CD1c-positive myeloid dendritic cell (primary cell): ENCODE measurements at regions not wholly inside any gene's neighbourhood (a gene's known extent, or its start where the extent isn't known, plus 50 kb on each side); places are given as distances from the start of the nearest gene placed in this dataset.

ENCODE experiments used
- DNase-seq: peaks from one replicate; pipeline ENCODE4 v3.0.0-alpha.2; 2016; ENCODE audit errors: extremely low spot score

DNA sequence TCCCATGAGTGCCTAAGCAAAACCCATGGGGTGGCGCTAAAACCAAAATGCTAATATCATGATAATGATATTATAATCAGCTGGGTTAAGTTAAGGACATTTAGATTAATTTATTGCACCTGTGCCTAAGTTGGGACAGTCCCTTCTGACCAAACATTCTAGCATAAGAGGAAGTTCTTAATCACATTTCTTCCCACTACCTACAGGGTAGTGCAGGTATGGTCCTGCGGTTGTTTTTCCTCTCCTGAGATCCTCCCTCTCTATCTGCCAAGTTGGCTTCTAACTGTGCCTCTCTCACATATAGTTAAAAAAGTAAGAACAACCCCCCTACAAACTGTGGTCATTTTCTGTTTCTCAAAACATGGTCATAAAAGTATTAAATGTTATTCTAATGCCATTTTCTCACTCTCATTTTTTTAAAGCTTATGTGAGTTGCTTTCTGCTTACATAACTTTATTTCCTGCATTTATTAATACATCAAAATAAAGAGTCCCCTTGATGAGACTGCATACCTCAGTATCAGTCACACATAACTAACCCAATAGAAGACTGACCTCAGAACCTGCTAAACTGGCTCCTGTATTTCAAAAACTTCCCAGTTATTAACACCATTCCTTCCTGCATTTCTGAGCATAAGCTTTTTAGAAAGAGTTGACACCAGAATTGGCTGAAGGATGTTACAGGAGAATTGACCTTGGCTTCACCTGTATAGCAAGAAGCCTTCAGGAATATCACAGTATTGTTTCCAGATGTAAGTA, 1332.5 kb downstream of the FSTL5 start:
- DNase-seq, result no peak

DNA sequence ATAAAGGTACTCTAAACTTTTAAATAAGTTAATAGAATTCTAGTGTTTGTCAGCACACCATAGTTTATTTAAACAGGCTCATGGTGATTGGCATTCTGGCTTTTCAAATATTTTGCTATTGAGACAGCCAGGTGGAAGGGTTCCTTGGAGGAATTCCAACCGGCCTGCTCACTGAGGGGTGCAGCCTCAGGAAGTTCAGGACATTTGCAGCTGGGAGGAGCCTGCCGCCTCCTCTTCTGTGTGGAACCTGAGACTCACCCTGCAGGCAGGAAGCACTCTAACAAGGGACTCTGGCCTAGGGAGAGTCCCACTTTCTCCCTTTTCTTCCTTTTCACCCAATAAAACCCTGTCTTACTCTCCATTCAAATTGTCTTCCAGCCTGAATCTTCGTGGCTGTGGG, 1328.0 kb downstream of the FSTL5 start:
- no peak for DNase-seq

DNA sequence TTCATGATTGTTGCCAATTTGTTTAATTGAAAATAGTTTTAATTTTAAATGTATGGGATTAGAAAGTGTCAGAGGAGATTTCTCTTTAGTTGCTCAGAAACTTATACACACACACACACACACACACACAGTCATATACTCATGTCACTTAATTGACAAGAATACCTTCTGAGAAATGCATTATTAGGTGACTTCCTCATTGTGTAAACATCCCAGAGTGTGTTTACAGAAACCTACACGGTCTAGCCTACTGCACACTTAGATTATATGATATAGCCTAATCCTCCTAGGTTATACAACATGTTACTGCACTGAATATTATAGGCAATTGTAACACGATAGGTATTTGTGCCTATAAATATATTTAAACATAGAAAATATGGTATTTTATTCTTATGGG, 1327.4 kb downstream of the FSTL5 start:
- no peak for DNase-seq

DNA sequence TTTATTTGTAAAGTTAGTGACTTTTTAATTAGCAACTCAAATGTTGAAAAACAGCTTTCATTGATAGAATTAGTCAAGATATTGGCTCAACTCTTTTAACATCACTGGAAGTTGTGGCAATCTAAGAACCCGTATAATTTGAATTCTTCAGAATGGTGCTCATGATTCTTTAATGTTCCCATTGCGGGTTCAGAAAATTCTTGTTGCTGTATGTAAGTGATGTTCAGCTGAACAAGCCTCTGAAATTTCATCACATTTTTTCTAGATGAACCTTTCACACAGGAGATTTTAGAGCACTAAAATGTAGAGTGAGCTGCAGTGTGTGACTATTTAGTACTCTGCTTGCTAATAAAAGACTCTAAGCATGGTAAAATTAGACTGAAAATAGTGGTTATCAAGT, 1317.7 kb downstream of the FSTL5 start:
- DNase-seq, result no peak

- no peak for DNase-seq
Observed at GRCh38 chr4:160847228-160847627, 1316.6 kb downstream of the FSTL5 start.

- DNase-seq, result no peak
Observed at GRCh38 chr4:160848489-160848888, 1315.3 kb downstream of the FSTL5 start.

DNA sequence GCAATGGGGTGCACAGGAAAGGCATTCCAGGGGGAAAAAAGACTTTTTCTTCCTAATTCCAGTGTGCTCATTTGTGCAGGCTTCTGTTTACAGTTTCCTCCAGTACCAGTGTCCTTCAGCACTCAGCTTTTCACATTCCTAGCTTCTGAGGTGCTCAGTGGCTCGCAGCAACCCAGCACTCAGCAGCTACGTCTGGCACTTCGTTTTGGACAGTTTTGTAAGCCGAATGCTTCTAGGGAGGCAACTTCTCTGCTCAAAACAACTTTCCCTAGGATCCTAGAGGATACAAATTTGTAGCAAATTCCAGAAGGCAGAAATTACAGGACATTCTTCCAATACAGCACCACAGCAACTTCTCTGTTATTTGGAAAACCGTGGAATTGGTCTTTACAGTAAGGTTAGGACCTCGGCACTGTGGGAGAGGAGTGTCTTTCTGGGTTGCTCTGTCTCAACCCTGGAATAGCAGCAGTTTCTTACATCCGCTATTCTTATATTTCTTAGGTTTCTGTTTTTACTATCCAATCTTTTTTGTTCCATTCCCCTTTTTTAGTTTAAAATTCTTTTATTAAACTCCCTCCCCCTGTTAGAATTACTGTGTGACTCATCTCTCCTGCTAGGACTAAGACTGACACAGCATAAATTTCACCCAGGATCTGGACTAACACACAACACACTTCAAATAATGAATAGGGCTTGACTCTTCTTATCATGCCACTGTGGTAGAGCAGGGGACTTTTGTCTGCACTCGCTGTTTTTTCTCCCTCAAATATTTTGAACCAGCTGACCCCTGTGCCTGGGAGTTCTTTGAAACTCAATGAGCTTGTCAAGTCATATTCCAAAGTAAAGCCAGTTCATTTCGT, 1314.7 kb downstream of the FSTL5 start:
- DNase-seq, result no peak

DNA sequence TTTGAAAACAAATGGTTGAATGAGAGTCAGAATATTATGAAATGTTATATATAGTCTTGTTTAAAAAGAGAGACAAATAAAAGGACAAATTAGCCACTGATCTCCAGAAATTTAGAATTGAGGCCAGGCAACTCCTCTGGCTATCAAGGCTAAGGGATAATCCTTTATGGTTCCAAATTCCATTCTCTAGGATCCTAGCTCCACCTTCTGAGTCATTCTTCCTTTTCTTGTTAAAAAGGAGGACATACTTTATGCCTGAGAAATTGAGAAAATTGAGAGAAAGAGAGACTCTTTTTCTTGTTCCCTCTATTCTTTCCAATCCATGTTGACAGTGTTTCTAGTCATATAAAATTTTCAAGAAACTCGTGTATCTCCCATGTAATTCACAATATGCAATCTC, 1299.5 kb downstream of the FSTL5 start:
- no peak for DNase-seq

DNA sequence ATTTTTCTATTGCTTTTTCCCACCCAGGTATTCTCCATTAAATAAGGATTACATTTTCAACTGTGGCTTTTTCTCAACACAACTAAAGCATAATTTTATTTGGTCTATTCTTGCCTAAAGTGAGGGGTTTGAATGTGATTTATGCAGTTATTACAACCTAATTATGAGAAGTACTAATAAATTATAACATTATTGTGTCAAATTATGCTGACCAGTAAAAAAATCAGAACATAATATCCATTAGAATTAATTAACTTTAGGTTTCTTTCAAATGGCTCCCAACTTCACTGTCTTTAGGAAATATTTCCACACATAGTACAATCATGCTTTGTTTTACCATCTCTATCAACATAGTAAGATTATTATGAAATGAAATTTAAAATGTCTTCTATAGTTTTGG, 1293.9 kb downstream of the FSTL5 start:
- no peak for DNase-seq

DNA sequence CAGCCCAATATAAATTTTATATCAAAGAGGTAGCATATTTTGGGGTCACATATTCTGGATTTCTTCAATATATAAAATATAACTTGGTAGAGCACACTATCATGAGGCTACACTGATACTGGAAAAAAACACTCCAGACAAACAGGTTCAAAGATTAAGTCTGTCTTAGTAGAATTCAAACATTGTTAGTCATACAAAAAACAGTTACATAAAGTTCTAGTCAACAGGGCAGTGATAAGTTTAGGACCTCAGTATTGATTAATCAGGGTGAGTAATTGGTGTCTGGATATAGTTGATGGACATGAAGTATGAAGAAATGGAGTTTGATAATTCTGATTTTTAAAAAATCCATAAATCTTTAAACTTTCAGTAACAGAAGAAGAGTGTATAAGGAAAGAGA, 1291.3 kb downstream of the FSTL5 start:
- no peak for DNase-seq

GRCh38 chr4:160877087-160877790, 1286.6 kb downstream of the FSTL5 start:
- no peak for DNase-seq

DNA sequence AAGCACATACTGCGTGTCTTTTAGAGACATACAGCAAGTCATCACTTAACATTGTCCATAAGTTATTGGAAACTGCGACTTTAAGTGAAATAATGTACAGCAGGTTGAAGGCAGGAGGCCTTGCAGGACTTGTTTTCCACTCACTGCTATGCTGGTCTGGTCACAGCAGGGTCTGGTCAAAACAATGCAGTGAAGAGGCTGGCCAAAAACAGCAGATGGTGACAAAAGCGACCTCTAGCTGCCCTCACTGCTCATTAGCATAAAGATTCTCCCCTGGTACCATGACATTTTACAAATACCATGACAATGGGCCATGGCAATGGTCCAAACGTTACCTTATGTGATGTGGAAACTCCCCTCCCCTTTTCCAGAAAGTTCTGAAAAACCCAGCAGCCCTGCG, 1283.6 kb downstream of the FSTL5 start:
- no peak for DNase-seq

GRCh38 chr4:160887668-160888067, 1276.1 kb downstream of the FSTL5 start:
- no peak for DNase-seq

DNA sequence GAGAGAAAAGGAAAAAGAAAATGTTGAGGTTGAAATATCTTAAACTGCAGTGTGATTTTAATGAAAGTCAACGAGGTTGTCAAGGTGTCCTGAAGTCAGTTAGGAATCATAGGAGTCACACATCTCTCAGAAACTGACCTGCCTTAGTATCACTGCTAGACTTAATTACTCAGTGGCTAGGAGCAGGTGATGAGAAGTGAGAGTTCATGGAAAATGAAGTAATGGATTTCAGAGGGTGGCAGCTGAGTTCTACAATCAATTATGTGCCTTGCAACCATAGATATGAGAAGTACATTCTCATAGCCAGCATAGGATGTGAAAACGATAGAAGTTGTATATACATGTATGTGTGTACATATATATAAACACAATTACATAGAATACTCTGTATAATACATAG, 1269.7 kb downstream of the FSTL5 start:
- DNase-seq, result no peak

GRCh38 chr4:160894809-160895208, 1269.0 kb downstream of the FSTL5 start:
- no peak for DNase-seq

GRCh38 chr4:160927311-160927710, 1236.5 kb downstream of the FSTL5 start:
- DNase-seq, result no peak

- no peak for DNase-seq
Observed at GRCh38 chr4:160928482-160928881, 1235.3 kb downstream of the FSTL5 start.

GRCh38 chr4:160947653-160948052, 1216.1 kb downstream of the FSTL5 start:
- no peak for DNase-seq

- no peak for DNase-seq
Observed at GRCh38 chr4:160956875-160957274, 1206.9 kb downstream of the FSTL5 start.

DNA sequence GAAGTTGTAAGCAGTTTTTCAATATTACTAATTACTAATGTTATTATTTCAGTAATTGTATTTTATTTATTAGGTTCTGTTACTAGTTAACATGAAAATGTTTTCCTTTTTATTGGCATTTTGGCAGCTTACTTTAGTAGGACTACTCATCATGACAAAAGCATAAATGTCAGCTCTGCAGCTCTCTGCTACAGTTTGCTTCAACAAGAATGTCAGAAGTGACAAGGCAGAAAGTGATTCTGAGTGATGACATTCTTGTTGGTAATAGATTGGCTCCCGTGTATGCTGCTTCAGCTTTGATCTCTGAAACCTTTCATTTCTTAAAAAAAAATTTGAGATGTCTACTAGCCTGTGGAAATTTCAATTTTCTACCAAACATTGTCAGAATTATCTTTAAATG, 1193.9 kb downstream of the FSTL5 start:
- no peak for DNase-seq

DNA sequence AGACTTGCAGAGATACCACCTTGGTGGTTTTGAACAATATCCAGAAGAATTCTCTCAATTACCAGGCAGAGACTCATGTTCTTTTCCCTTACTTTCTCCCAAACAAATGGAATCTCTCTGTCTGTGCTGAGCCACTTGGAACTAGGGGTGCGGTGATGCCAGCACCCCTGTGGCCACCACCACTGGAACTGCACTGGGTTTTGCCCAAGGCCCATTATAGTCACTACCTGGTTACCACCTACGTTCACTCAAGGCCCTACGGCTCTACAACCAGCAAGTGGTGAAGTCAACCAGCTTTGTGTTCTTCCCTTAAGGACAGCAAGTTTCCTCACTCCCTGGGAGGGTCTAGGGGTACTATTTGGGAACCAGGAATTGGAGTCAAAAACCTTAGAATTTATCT, 1183.7 kb downstream of the FSTL5 start:
- no peak for DNase-seq

DNA sequence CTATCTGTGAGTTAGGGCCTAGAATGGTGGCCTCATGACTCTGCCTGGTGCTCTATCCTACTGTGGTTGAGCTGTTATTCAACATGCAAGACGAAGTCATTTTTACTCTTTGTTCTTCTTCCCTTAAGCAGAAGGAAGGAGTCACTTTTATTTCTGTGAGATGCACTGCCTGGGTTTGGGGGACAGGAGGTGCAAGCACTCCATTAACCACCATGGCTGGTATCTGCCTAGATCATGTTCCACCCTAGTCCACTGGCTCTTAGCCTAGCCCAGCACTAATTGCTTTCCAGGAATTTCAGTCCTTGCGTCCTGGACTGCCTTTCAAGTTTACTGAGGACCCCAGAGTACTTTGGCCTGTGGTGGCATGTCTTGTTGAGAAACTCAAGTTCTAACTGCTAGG, 1182.7 kb downstream of the FSTL5 start:
- DNase-seq, result no peak

GRCh38 chr4:160983035-160983434, 1180.8 kb downstream of the FSTL5 start:
- DNase-seq, result no peak
